ENCODE measurements at regions not wholly inside any gene's neighbourhood (a gene's known extent, or its start where the extent isn't known, plus 50 kb on each side); places are given as distances from the start of the nearest gene placed in this dataset.

- Mint-ChIP-seq H3K27ac (no peak overlapping the region), H3K27me3 (no peaks in the 10 kb centered on the region), H3K4me1 (no peaks in the 10 kb centered on the region), H3K36me3 (ENCODE audit: low read depth) (no peaks in the 10 kb centered on the region), H3K9me3 (no peaks in the 10 kb centered on the region), H3K4me3 (no peak overlapping the region)
- POLR2A ChIA-PET, result no interaction called here
- intact Hi-C loops (cut with micrococcal nuclease), result no loop called here
- ATAC-seq (ENCODE audit: low read depth) (no peak), DNase-seq (no peak)
- no peak for TF ChIP-seq CTCF (IDR thresholded peaks at IDR 0.05)
- CTCF ChIA-PET, result no interaction called here
Measured at GRCh38 chr2:221034026-221034701, 537.9 kb downstream of the EPHA4 start.

- TF ChIP-seq CTCF (IDR thresholded peaks at IDR 0.05), result no peak
- Mint-ChIP-seq H3K4me3 (no peak overlapping the region), H3K9me3 (no peaks in the 10 kb centered on the region), H3K27me3 (no peaks in the 10 kb centered on the region), H3K4me1 (no peaks in the 10 kb centered on the region), H3K36me3 (ENCODE audit: low read depth) (no peaks in the 10 kb centered on the region), H3K27ac (no peak overlapping the region)
- ChIA-PET CTCF (no interaction called here), POLR2A (no interaction called here)
- intact Hi-C loops (cut with micrococcal nuclease), result no loop called here
- ATAC-seq (ENCODE audit: low read depth) (no peak), DNase-seq (no peak)
Measured at GRCh38 chr2:221034973-221035372, 537.1 kb downstream of the EPHA4 start.

- H3K4me1 Mint-ChIP-seq, result no peaks in the 10 kb centered on the region
- intact Hi-C loops (cut with micrococcal nuclease), result no loop called here
- ATAC-seq (ENCODE audit: low read depth) (no peak), DNase-seq (no peak)
- no peaks in the 10 kb centered on the region for H3K27me3 Mint-ChIP-seq
- H3K36me3 Mint-ChIP-seq (ENCODE audit: low read depth), result no peaks in the 10 kb centered on the region
- no peaks in the 10 kb centered on the region for H3K9me3 Mint-ChIP-seq
- no peak overlapping the region for H3K27ac Mint-ChIP-seq
- H3K4me3 Mint-ChIP-seq, result no peak overlapping the region
- TF ChIP-seq CTCF (IDR thresholded peaks at IDR 0.05), result no peak
- CTCF ChIA-PET, result no interaction called here
- POLR2A ChIA-PET, result no interaction called here
Measured at GRCh38 chr2:221042926-221043325, 529.2 kb downstream of the EPHA4 start.

- no peaks in the 10 kb centered on the region for H3K27me3 Mint-ChIP-seq
- no peak for TF ChIP-seq CTCF (IDR thresholded peaks at IDR 0.05)
Measured at GRCh38 chr2:221044781-221045180, 527.3 kb downstream of the EPHA4 start.

GRCh38 chr2:221050020-221050795 lies 521.9 kb downstream of the EPHA4 start:
- CTCF ChIA-PET, result no interaction called here
- DNase-seq (no peak), ATAC-seq (ENCODE audit: low read depth) (no peak)
- Mint-ChIP-seq H3K4me3 (no peak overlapping the region), H3K27me3 (no peaks in the 10 kb centered on the region), H3K27ac (no peak overlapping the region), H3K9me3 (no peaks in the 10 kb centered on the region), H3K4me1 (peaks cover 2% of the 10 kb centered on the region), H3K36me3 (ENCODE audit: low read depth) (no peaks in the 10 kb centered on the region)
- intact Hi-C loops (cut with micrococcal nuclease), result no loop called here
- POLR2A ChIA-PET, result no interaction called here
- TF ChIP-seq CTCF (IDR thresholded peaks at IDR 0.05), result no peak

More at GRCh38 chr2:221044781-221045180, 527.3 kb downstream of the EPHA4 start:
- no peak for DNase-seq
- no peak overlapping the region for H3K4me3 Mint-ChIP-seq
- no peaks in the 10 kb centered on the region for H3K9me3 Mint-ChIP-seq
- H3K27ac Mint-ChIP-seq, result no peak overlapping the region
- no peaks in the 10 kb centered on the region for H3K36me3 Mint-ChIP-seq (ENCODE audit: low read depth)
- H3K4me1 Mint-ChIP-seq, result no peaks in the 10 kb centered on the region
- POLR2A ChIA-PET, result no interaction called here
- intact Hi-C loops (cut with micrococcal nuclease), result no loop called here
- no peak for ATAC-seq (ENCODE audit: low read depth)
- CTCF ChIA-PET, result no interaction called here
